ENCODE measurements at regions not wholly inside any gene's neighbourhood (a gene's known extent, or its start where the extent isn't known, plus 50 kb on each side); places are given as distances from the start of the nearest gene placed in this dataset.

DNA sequence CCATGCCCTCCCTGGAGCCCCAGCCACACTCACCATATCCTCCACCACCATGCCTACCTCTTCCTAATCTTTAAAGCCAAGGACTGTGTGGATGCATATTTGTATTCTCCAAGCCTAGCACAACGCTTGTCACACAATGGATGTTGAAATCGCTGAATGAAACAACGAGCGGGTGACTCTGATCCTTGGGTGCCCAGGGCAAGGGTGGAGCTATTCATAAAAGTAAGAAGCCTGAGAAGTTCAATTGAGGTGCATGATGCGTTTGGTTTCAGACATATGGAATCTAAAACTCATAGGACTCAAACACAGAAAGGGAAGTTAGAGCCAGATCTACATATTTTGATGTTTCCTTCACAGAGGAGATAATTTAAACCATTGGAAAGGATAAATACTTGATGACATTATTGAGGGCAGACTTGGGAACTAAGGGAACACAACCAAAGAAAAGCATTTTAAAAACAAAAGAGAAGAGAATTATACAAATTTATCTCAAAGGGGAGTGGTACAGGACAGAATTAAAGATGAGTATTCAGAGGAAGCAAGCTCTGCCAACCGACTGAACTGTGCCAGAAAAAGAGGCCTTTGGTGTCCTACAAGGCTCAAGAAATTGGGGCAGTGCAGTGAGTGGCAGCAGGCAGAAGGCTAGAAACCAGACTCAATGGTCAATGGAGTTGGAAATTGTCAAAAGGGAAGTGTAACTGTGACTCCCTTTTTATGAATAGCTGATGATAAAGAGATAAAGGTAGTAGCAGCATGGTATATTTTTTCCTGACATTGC, 200.6 kb upstream of the NCKAP5 start:
- DNase-seq (ENCODE audit: low spot score): no peak

DNA sequence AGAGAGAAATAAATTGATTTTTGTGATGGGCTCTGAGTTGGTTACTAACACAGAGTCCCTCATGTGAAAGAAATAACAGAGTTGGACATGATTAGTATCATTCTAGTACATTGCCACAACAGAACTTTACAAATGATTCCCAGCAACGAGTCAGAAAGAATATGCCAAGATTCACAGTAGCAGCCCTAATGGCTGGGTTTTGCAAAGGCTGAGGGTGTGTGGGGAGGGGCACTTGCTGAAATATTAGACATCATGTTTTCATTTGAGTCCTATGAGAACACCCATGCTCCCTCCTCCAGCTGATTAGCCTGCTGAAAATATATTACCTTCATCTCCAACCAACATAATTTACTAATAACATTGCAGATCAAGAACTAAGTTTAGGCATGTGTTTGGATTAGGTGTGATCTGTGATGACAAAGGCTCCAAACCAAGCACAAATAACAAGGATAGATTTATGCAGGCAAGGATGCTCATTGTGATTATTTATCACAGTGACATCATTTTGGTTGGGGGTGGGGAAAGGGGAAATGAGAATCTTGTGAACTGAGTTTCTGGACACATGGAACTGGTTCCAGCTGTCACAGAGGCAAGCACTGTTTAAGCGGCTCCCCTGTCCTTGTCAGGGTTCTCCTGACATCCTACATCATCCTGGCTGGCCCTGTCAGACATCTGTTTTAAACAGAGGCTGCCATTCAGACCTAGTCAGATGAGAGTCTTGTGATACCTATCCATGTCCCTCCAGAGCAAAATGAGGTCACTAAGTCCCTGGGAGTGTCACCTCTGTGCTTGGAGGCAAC, 205.8 kb upstream of the NCKAP5 start:
- no peak for DNase-seq (ENCODE audit: low spot score)

DNA sequence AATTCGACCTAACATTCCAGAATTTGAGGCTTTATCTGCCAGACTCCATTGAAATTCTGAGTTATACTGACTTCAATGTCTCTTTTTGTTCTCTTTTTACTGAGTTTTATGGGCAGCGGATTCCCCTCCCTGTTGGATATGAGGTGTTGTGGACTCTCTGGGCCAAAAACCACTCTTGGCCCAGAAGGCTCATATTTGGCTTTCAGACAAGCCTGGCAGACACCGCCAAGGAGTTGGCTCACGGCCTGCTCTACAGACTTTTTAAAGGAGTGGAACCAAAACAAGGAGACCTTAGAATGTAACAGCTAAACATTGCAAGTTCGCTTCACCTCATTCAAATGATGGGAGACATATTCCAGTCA, 206.4 kb upstream of the NCKAP5 start:
- DNase-seq (ENCODE audit: low spot score): no peak

GRCh38 chr2:133776936-133777573, 208.8 kb upstream of the NCKAP5 start:
- no peak for DNase-seq (ENCODE audit: low spot score)

DNA sequence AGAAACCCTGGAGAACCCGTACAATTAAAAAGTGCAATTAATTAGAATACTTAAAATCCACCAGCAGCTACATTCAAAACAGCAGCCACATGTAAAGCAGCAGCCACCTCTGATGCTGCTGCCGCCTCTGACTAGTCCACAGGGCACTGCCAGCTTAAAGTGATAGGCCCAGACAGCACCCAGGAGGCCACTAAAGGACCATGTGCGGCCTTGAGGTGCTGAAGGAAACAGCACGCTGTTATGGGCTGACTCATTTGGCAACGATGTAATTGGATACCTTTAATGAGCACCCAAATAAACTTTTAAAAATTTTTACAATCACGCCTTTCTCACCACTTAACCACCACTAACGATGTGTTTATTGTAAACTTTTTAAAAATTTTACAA, 209.3 kb upstream of the NCKAP5 start:
- no peak for DNase-seq (ENCODE audit: low spot score)

- peak; percentile 21 for DNase-seq (ENCODE audit: low spot score)
These were observed 212.1 kb upstream of the NCKAP5 start for GRCh38 chr2:133780099-133780996.

- no peak for DNase-seq (ENCODE audit: low spot score)
These were observed 212.8 kb upstream of the NCKAP5 start for GRCh38 chr2:133780997-133781513.

- DNase-seq (ENCODE audit: low spot score): no peak
These were observed 218.9 kb upstream of the NCKAP5 start for GRCh38 chr2:133787207-133787606.

- DNase-seq (ENCODE audit: low spot score): no peak
These were observed 219.4 kb upstream of the NCKAP5 start for GRCh38 chr2:133787651-133788050.

GRCh38 chr2:133788386-133788785, 220.1 kb upstream of the NCKAP5 start:
- DNase-seq (ENCODE audit: low spot score): no peak

DNA sequence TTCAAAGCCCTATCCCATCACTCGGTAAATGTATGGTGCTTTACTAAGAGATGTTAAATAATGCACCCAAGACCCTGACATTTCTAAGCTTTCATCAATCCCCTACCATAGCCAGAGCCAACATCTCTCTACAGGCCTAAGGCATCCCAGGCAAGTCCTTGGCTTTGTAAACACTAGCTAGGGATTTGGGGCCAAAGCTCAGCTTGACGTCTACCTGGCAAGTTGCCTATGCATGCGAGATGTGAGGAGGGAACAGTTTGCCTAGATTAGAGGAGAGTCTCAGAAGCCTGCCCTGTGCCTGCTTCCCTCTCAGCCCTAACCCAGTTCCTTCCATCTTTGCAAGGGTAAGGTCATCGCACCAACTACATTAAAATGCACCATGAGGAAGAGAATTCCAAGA, 221.5 kb upstream of the NCKAP5 start:
- DNase-seq (ENCODE audit: low spot score): no peak

GRCh38 chr2:133790711-133791110, 222.4 kb upstream of the NCKAP5 start:
- DNase-seq (ENCODE audit: low spot score): no peak

GRCh38 chr2:133791191-133791590, 222.9 kb upstream of the NCKAP5 start:
- no peak for DNase-seq (ENCODE audit: low spot score)

DNA sequence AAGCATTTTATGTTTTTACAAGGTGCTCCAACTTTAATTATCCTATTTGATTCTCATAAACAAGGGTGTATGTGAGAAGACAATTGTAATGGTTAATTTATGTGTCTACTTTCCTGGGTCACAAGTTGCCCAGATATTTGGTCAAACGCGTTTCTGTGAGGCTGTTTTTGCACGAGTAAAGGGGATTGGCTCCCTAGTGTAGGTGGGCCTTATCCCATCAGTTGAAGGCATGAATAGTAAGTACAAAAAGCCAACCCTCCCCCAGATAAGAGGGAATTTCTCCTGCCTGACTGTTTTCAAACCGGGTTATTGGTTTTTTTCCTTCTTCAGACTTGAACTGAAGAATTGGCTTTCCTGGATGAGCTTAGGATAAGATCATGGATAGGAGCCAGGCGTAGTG, 224.0 kb upstream of the NCKAP5 start:
- no peak for DNase-seq (ENCODE audit: low spot score)

- DNase-seq (ENCODE audit: low spot score): no peak
These were observed 225.9 kb upstream of the NCKAP5 start for GRCh38 chr2:133794114-133794513.

GRCh38 chr2:133801946-133802345, 233.7 kb upstream of the NCKAP5 start:
- DNase-seq (ENCODE audit: low spot score): no peak

DNA sequence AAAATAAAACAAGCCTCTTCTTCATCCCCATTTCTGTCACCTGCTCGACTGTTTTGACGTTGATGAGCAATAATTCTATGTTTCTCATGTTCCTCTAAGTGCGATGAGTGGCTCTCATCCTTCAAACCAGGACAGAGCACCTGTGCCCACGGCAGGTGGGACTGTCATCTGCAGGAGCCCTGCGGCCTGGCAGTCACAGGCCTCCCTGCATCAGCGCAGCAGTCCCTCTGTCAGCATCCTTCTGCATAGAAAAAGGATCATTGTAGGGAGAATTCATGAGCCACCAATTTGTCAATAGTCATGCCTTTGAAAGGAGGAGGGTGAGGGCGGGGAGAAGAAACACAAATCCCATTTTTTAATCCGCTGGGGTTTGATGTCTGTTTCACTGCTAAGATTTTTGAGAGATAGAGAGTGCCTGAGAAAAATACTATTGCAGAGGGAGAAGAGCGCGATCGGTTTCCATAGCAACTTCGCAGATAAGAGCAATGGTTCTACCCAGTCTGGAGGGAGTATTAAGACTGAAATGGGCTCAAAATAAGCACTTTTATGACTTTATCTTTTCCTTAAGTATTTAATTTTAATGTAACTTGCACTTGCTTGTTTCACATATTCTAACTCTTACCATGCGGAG, 234.3 kb upstream of the NCKAP5 start:
- no peak for DNase-seq (ENCODE audit: low spot score)

- no peak for DNase-seq (ENCODE audit: low spot score)
These were observed 238.3 kb upstream of the NCKAP5 start for GRCh38 chr2:133806564-133806963.

GRCh38 chr2:133809485-133809884, 241.2 kb upstream of the NCKAP5 start:
- no peak for DNase-seq (ENCODE audit: low spot score)

- DNase-seq (ENCODE audit: low spot score): no peak
These were observed 242.3 kb upstream of the NCKAP5 start for GRCh38 chr2:133810559-133810958.

- DNase-seq (ENCODE audit: low spot score): no peak
These were observed 243.3 kb upstream of the NCKAP5 start for GRCh38 chr2:133811409-133812125.

Data from germinal center (tissue), 1 donor.